GM19468 (cell line): ENCODE measurements at regions not wholly inside any gene's neighbourhood (a gene's known extent, or its start where the extent isn't known, plus 50 kb on each side); places are given as distances from the start of the nearest gene placed in this dataset.

Experiments
- ATAC-seq: cut with Tn5 transposase; IDR thresholded peaks from one replicate; pipeline ENCODE4 v1.9.1; 2021; ENCODE audit warnings: mild to moderate bottlenecking, moderate library complexity, moderate number of reproducible peaks; ENCODE audit not compliant: unreplicated experiment; ENCODE audit errors: extremely low read depth

DNA sequence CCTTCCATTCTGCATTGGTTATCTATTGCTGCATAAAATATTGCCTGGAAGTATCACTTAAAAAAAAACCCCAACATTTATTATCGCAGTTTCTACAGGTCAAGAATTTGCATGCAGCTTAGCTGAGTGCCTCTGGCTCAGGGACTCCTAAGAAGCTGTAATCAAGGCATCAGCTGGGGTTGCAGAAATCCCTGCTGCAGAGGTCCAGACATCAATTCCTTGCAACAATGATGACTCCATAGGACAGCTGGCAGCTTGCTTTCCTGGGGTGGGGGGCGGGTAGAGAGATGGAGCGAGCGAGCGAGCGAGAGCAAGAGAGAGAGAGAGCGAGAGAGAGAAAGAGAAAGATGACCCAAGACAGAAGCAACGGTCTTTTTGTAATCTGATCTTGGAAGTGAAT lies 308.1 kb downstream of the HAPSTR1 start:
- no peak for ATAC-seq

DNA sequence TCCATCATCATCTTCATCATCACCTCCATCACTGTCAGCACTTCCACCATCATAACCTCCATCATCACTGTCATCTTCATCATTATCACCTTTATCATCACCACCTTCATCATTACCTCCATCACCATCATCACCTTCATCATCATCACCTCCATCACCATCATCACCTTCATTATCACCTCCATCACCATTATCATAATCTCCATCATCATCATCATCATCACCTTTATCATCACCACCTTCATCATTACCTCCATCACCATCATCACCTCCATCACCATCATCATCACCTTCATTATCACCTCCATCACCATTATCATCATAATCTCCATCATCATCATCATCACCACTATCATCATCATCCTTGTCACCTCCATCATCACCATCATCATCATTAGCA lies 309.7 kb downstream of the HAPSTR1 start:
- ATAC-seq: no peak

DNA sequence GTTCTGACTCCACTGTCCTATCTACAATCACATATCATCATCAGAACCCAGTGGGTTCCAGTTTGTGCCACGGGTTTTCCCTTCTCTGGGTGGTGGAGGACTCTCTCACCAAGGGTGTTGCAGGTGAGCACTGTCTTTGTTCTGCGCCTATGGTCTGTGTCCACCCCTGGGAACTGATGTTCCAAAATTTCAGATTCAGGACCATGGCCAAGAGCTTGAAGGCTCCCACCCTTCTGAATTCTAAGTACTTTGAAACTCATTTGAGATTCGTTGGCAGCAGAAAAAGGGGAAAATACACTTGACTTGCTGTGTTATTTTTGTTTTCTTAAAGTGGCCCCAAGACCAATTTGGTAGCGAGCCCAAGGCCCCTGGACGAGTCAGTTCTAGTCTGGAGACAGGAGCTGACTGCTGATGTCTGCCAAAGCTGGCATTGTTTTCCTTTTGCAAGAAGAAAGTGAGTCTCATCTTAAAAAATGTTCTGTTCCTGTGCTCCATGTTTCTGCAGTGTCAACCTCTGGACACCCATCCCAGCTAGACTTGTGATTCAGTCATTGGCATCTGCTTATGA lies 310.9 kb downstream of the HAPSTR1 start:
- ATAC-seq: no peak

DNA sequence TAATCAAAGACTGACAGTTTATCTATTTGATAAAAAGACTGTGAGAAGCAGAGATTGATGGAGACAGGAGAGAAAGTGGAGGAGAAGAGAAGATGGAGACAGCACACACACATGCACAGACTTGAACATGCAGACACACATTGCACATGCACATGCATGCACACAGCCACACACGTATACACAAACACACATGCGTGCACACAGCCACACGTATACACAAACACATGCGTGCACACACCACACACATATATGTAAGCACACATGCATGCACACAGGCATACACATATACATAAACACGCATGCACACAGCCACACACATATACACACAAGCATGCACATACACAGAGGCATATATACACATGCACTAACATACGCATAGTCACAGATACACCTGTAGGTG lies 313.4 kb downstream of the HAPSTR1 start:
- no peak for ATAC-seq

DNA sequence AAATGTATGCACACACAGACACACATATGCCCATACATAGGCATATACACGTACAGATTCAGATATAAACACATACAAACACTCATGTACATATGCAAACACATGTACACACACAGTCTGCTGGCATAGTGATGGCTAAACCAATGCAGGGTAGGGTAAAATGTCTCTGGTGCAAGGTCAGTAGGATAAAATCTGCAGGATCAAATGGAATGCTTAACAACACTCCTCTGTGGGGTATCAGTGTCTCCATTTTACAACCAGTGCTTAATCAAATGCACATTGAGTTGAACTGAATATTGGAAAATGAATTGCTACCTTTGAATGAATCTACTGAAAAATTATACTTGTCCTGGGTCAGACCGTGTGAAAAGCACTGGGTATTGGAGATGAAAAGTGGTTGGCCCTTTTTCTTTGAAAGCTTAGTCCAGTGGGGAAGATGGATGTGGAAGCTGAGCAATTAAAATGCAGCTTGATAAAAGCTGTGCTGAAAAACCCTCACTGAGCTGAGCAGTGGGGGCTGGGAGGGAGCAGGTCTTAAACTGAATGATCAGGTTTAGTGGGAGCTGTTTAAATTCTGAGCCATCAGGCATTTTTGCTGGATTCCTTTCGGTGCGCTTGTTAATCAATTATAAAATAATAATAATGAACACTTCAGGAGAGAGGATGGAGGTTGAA lies 314.7 kb downstream of the HAPSTR1 start:
- ATAC-seq: no peak

DNA sequence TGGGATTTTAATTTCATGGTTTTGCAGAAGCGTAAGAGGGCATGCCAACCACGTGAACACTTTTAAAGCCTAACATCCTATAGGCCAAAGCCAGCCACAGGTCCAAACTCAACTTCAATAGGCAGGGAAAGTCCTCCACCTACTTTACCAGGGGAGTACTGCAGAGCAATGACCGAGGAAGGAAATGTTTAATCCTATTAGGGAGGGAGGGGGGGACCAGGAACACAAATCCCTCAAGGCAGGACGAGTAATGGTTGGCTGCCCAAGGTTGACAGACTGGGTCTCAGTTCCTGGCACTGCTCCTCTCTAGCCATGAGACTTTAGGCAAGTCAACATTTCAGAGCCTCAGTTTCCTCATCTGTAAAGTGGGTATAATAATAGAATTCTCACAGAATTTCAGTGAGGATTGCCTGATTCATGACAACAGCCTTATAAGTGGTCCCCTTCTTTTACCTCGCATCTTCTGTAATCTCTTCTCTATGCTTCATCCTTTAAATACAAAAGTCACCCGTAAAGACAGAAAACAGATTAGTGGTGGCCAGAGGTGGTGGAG lies 315.8 kb downstream of the HAPSTR1 start:
- no peak for ATAC-seq

DNA sequence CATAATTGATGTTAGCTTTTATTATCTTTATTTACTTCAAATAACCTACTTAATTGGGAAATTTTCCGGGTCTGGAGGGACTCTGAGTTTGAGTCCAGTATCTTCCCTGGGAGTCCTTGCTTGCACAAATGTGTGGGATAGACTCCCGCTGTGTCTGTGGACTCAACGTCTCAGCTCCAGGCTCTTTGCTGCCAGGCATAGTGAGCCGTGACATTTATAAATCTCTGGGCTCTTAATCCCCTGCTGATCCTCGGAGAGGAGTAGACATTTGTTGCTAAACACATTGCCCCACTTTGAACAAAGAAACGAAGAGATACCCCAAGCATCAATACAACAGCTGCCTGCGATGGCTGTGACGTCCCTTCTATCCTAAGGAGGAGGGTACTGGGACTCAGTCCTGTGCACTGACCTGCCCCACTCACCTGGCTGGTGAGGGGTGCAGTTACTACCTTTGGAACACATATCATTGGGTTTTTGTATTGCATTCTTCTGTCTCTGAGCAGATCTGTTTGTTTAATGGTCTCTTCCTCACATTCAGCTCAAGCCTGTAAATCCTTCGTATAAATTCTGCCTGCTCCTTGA lies 316.9 kb downstream of the HAPSTR1 start:
- ATAC-seq: no peak

DNA sequence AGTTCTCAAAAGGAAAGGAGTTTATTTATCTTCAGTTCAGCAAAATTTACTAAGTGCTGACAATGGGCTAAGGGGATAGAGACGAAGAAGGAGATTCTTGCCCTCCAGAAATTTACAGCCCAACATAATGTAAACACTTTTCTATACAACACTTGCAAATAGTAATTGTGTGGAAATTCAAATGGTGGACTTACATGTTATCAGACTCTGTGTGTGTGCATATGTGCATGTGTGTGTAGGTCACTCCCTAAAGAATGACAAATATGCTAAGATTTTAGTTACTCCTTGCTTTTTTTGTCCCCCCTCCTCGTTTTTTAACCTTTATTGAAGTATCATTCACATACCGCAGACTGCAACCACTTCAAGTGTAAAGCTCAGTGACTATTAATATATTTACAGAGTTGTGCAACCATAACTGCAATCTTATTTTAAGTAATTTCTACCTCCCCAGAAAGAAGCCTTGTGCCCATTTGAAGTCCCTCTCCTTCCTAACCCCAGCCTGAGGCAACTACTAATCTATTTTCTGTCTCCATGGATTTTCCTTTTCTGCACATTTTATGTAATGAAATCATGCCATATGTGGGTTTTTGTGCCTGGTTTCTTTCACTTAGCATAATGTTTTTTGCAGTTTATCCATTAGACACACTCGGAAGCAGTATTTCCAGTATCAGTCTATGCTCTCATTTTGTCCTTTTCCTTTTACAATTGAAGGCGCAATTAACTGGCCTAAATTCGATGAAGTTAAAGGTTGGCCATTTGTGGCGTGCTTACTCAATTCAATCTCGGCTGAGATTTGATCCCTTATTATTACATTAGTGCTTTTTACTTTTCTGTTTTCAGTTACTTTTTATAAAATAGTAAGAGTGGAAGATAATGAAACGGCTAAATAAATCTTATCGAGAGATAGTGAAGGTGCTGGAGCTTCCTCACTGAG lies 318.4 kb downstream of the HAPSTR1 start:
- ATAC-seq: no peak

DNA sequence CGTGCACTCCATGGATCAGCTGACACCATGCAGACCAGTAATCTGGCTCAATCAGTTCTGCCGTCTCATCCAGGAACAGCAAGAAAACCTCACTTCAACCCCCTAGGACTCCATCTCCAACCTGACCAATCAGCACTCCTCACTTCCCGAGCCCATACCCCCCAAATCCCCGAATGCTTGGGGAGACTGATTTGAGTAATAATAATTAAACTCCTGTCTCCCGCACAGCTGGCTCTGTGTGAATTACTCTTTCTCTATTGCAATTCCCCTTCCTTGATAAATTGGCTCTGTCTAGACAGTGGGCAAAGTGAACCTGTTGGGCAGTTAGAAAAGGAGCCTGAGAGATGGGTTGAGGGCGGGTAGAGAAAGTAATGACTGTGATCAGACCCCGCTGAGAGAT lies 320.0 kb downstream of the HAPSTR1 start:
- ATAC-seq: no peak

DNA sequence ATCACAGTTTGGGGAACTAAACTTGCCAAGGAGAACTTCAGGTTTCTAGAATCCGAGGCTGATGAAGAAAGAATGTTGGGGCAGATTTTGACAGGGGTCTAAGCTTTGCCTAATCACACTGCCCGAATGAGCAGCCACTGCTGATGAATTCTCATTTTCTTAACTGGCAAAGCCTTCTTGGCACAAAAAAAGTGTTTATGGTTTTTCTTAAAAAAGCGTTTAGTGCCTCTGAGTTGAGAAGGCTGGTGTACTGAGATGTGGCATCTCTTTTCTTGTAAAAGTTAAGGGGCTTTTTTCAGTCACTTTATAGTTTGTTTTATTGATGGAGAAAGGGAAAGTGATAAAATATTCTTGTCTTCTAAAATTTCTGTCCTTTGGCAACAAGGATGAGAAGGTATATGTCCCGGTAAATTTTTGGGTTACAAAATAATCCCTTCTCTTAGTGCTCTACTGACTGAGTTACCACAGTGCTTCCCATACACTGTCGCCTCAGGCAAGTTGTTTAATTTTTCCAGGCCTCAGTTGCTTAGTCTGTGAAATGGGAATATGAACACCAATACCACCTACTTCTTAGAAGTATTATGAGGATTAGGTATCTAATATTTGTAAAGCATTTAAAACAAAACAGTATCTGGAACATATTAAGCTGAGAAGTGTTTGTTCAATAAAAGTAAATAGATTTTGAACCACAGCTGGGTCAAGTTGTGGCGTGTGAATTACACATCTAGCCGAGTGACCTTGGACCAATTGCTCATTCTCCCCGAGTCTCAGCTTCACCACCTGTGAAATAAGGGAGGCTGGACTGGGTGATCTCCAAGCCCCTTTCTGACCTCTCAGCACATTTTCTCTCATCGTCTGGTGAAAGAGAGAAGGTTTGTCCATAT lies 320.8 kb downstream of the HAPSTR1 start:
- no peak for ATAC-seq

DNA sequence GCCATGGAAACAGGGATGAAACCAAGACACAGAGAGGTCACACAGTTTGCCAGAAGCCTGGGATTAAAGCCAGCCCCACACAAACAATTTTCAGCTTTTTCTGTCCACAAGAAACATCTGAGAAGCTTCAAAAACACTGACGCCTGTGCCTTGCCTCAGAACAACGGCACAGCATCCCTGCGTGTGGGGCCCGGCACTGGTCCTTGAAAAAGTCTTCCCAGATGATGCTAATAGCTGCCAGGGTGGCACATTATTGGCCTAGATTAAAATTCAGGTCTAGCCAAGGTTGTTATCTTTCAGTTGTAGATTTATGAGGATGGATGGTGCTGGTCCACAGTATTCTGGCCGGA lies 321.4 kb downstream of the HAPSTR1 start:
- no peak for ATAC-seq

DNA sequence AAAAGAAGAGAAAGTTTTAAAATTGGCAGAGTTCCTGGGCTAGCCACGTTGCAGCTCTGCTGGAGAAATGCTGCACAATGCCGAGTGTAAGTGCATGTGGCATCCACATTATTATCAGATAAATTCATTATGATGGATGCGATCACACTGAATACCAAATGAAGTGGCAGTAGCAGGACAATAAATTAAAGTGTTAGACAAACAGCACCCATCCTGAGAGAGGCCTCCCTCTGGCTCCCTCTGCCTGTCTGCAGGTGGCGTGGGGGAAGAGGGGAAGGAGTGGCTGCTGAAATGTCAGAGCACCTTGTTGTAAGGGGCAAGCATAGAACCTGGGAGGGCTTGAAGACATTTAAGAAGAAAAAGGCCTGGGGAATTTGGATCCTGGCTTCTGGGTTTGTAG lies 324.1 kb downstream of the HAPSTR1 start:
- no peak for ATAC-seq

DNA sequence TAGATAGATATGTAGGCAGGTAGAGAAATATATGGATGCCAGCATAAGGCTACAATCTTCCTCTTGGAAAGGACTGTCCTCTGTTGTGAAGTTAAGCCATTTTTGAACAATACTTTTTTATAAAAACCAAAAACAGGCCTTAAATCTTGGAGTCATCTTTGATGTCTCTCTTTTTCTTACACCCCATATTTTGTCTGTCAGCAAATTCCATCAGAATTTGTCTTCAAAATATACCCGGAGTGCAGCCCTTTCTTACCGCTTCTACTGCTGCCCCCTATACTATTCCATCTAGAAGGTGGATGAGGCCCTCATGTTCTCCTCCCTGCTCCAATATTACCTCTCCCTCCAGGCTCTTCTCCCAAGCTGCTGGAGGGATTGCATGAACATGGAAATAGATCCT lies 326.5 kb downstream of the HAPSTR1 start:
- no peak for ATAC-seq

DNA sequence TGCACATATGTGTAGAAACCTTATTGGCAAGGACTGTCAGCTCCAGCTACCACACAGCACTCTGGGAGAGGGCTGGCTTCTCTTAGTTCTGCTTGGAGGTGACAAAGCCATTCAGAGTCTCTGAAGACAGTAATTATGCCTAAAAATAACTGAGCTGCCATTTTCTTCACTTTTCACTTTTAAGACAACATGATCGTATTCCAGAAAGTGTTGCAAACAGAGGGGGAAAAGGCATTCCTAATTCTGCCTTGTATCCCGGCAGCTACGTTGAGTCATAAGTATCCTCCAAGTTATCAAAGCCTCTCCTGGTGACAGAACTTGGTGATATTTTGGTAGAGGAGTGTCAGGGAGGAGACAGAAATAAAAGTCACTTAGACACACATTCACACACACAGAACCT lies 327.7 kb downstream of the HAPSTR1 start:
- no peak for ATAC-seq

DNA sequence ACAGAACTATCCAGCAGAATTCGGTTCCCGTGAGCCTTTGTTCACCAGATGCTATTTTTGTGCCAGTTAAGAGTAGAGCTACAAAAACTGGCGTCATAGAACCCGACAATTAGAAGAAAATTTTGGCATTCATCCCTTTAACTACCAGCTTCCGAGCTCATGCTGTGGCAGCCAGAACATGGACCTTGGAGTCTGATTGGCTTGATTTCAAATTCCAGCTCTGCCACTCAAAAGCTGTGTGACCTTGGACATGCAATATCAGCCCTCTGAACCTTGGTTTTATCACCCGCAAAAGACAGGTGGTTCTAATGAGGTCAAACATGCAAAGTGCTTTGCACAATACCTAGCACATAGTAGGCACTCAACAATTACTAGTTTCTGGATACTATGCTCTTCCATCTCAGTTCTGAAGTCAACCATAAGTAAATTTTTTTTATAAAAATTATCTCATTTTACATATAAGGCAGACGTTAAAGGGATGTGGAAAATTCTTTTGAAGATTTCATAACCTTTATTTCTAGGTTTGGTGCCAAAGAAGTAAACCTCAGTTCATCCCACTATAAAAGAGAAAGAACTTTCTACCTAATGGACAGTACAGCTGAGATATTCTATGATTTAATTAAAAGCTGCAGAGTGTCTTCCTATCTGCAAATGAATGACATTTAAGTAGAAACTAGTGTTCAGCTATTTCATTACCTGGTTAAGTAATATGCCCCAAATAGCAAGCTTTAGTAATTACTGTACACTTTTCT lies 331.5 kb downstream of the HAPSTR1 start:
- no peak for ATAC-seq

DNA sequence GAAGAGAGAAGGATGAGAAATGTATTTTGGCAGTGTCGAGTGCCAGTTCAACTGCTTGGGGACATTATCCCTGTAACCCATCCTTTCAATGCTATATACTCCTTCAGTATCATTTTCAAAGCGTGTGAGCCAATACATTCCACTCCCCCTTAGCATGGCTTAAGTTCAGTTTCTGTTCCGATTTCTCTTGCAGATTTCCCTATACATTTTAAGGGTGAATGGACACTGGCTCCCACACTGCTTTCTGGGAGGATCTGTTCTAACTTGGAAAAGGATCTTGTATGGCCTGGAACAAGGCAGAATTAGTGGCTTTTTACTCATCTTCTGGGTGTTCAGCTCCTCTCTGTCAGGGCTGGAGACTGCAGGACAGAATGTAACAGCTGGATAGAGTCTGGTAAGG lies 333.8 kb downstream of the HAPSTR1 start:
- ATAC-seq: no peak

DNA sequence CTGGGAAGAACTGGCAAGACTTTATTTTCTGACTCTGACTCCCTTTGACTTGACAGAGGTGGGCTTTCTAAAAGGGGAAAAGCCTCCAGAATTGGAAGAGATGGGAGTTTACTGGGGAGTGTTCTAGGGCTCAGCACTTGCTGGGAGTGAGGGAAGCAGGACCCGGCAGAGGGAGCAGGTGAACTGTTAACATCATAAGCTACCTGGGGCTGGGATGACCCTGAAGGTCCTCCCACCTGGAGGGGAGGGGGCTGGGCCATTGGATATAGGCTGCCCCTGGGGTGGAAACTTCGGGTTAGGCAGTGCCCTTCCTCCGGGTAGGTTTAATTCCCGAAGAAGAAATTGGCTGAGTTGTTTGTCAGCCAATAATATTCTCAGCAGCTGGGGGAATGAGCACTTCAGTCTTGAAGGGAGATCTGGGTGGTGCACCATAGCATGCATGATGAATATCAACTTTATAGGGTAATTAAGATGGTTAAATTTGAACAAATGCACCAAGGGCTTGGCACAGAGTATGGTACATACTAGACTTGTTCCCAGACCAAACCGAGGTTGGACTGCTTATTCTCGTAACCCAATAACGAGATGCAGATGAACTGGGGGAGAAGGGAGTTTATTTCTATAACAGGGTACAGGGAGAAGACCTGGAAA lies 337.0 kb downstream of the HAPSTR1 start:
- no peak for ATAC-seq

DNA sequence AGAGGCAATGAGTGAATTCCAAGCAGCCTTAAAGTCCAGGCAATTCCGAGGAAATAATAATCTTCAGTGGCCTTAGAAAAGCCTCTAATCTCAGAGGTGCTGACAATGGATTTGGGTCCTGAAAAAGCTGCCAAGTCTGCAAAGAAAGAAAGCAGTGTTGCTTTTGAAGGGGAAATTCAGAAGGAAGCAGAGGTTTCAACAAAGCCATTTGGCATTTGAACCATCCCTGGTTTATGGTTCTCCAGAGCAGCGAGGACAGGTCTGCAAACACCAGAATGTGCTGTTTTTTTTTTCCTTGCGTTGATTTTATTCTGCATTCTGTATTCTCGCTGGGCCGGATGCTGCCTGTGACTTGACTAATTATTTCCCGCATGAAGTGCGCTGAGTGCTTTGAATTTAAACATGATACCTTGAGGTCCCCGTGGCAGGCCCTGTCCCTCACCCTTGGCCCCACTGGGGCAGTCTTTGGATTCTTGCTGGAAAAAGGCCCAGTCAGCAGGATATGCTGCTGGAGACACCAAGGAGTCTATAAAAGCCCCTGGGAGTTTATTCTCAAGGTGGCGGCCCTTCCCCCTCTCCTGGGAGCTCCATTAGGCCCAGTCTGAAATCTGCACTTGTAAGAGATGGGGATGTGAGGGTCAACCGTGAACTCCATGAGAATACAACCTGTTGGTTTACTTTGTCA lies 338.3 kb downstream of the HAPSTR1 start:
- no peak for ATAC-seq
